Memory B cell (primary cell): ENCODE measurements at regions not wholly inside any gene's neighbourhood (a gene's known extent, or its start where the extent isn't known, plus 50 kb on each side); places are given as distances from the start of the nearest gene placed in this dataset.

Experiments used
- ATAC-seq: fragments of 150-1000 bp; cut with Tn5 transposase; 2 replicates; pipeline ENCODE4 v1.10.0; 2021; ENCODE audit warnings: low read depth, mild to moderate bottlenecking, moderate library complexity
- DNase-seq, 2 donors: peaks; one replicate each; pipeline ENCODE4 v3.0.0; 2022; ENCODE audit warnings: low spot score in 2 of 2
- H3K27ac Mint-ChIP-seq: one replicate; pipeline ENCODE4 v1.8.0; 2022; ENCODE audit warnings: mild to moderate bottlenecking, moderate library complexity, mixed read lengths
- H3K27me3 Mint-ChIP-seq: one replicate; pipeline ENCODE4 v1.8.0; 2022; ENCODE audit warnings: mixed read lengths
- H3K36me3 Mint-ChIP-seq: one replicate; pipeline ENCODE4 v1.8.0; 2022; ENCODE audit warnings: mild to moderate bottlenecking, mixed read lengths
- H3K4me1 Mint-ChIP-seq: one replicate; pipeline ENCODE4 v1.8.0; 2022; ENCODE audit warnings: mixed read lengths
- H3K4me3 Mint-ChIP-seq: one replicate; pipeline ENCODE4 v1.8.0; 2022; ENCODE audit warnings: mild to moderate bottlenecking, moderate library complexity, mixed read lengths
- H3K9me3 Mint-ChIP-seq: one replicate; pipeline ENCODE4 v1.8.0; 2022; ENCODE audit warnings: mixed read lengths

DNA sequence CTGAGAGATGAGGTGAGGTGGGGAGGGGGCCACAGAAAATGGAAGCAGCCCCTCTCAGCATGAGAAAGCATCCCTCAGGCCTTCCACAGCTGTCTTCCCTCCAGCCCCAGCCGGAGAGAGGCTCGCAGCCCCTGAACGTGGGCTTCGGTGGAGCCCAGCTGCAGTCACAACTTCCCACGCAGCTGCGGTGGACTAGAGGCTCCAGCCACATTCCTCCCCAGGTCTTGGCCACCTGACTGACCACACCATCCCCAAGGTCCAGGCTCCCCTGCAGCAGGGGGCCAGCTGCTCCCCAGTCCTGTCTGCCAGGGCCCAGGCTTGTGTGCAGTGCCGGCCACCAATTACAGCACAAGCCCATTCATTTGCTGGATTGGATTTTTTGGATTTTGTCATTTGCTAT is 212.3 kb upstream of the BCOR start:
- Mint-ChIP-seq H3K9me3 (no peaks in the 10 kb centered on the region), H3K27me3 (peaks cover 2% of the 10 kb centered on the region), H3K4me1 (no peaks in the 10 kb centered on the region), H3K4me3 (no peak overlapping the region), H3K27ac (no peak overlapping the region), H3K36me3 (no peaks in the 10 kb centered on the region)
- DNase-seq (no peak), ATAC-seq (no peak)

DNA sequence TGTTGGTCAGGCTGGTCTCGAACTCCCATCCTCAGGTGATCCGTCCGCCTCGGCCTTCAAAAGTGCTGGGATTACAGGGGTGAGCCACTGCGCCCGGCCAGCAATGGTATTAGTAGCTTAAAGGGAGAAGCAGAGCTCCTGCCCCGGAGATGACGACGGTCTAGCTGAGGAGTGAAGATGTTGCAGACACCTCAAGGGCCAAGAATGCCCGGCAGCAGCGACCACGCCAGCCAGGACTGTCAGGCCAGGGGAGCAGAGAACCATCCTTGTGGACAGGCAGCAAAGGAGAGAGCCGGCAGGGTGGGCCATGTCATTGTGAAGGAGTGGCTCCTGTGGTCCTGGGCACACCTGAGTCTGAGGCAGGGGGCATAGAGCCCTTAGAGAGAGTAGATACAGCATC is 210.1 kb upstream of the BCOR start:
- DNase-seq (no peak), ATAC-seq (no peak)
- Mint-ChIP-seq H3K4me3 (no peak overlapping the region), H3K27me3 (peaks cover 2% of the 10 kb centered on the region), H3K4me1 (peaks cover 11% of the 10 kb centered on the region), H3K36me3 (no peaks in the 10 kb centered on the region), H3K27ac (no peak overlapping the region), H3K9me3 (peaks cover 2% of the 10 kb centered on the region)

DNA sequence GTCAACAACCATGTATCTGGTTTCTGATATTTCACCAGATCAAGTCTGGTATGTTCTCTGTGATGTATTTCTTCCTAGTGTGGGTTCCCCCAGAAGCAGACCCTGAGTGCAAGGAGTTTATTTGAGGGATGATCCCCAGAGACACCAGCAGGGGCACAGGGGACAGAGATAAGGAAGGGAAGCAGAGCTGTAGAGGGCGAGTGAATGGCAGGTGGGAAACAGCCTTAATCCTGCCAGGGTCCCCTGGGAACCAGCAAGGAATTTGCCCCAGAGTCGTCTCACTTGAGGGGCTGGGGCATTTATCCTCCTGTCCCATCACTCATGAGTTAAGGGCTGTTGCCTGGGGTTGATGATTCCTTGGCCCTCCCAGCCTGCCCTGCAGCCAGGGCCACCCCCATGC is 206.4 kb upstream of the BCOR start:
- Mint-ChIP-seq H3K4me1 (peaks cover 23% of the 10 kb centered on the region), H3K4me3 (no peak overlapping the region), H3K27ac (peak overlapping the region; percentile 72), H3K36me3 (no peaks in the 10 kb centered on the region), H3K27me3 (peaks cover 3% of the 10 kb centered on the region), H3K9me3 (peaks cover 2% of the 10 kb centered on the region)
- no peak for ATAC-seq
- DNase-seq = no peak

DNA sequence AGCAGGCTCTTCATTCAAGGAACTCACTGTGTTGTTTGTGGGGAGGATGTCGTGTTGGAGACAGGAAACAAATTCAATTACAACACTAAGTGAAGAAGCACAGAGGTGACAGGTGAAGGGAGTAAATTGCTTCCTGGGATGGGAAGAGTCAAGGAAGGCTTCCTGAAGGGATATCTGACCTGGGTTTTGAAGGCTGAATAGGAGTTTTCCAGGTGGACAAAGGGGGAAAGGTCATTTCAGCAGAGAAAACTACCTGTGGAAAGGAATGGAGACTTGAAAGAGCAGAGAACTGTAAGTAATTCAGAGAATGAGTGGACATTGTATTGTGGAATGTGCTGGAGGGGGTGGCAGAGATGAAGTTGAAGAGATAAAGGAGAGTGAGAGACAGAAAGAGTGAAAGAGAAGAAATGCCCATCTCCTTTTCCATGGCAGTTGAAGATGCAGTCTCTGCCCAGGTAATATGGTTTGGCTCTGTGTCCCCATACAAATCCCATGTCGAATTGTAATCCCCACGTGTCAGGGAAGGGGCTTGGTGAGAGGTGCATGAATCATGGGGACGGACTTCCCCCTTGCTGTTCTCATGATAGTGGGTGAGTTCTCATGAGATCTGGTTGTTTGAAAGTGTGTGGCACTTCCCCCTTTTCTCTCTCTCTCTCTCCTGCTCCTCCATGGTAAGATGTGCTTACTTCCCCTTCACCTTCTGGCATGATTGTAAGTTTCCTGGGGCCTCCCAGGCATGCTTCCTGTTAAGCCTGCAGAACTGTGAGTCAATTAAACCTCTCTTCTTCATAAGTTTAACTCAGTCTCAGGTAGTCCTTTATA is 205.7 kb upstream of the BCOR start:
- peaks cover 23% of the 10 kb centered on the region for H3K4me1 Mint-ChIP-seq
- H3K9me3 Mint-ChIP-seq = peaks cover 2% of the 10 kb centered on the region
- H3K4me3 Mint-ChIP-seq = no peak overlapping the region
- H3K27ac Mint-ChIP-seq = peak overlapping the region; percentile 72
- ATAC-seq (peak; percentile 59), DNase-seq (no peak)
- peaks cover 3% of the 10 kb centered on the region for H3K27me3 Mint-ChIP-seq
- H3K36me3 Mint-ChIP-seq = no peaks in the 10 kb centered on the region

DNA sequence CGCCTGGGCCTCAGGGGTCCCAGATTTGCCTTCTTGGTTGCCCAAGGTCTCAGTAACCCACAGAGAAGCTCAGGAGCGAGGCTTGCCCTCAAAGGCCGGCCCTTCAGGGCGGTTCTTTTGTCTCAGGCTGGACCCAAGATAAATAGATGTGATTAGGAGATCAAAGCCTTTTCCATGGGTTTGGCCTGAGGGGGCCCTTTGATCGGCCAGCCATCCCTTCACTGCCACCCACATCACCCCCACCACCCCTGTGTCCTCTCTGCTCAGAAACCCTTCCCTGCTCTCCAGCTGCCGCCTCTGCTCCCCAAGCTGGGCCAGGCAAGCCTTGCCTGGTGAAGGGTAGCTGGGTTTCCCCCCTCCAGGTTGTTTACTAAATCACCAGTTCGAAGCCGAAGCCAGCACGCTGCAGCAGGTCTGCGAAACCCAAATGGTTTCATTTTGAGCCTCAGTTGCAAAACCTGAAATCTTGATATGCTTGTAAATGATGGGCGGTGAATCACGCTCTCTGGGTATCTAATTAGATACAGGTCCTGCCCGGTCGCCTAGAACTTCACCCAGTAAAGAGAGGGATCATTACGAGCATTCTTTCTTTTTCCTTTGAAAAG is 202.6 kb upstream of the BCOR start:
- Mint-ChIP-seq H3K4me3 (peak overlapping the region; percentile 50), H3K4me1 (peaks cover 23% of the 10 kb centered on the region), H3K27ac (peak overlapping the region; percentile 62), H3K27me3 (peaks cover 3% of the 10 kb centered on the region), H3K36me3 (no peaks in the 10 kb centered on the region), H3K9me3 (peaks cover 2% of the 10 kb centered on the region)
- ATAC-seq (peak; percentile 42), DNase-seq (no peak)

DNA sequence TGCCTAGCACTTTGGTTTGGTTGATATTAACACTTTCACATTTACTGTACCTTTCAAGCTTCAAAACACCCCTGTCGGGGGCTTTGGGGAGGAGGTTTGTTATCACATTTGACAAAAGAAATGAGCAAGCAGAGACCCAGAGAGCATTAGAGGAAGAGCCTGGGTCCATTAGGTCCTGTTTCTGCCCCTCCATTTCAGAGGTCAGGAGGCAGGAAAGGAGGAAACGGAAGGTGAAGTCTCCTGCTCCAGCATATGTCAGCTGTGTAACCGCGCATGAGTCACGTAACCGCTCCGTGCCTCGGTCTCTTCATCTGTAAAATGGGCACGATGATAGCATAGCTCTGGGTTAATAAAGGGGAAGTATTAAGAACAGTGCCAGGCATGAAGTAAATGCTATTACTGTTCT is 201.9 kb upstream of the BCOR start:
- H3K27ac Mint-ChIP-seq = no peak overlapping the region
- H3K36me3 Mint-ChIP-seq = no peaks in the 10 kb centered on the region
- peak; percentile 61 for ATAC-seq
- H3K27me3 Mint-ChIP-seq = peaks cover 3% of the 10 kb centered on the region
- H3K4me1 Mint-ChIP-seq = peaks cover 23% of the 10 kb centered on the region
- H3K9me3 Mint-ChIP-seq = peaks cover 2% of the 10 kb centered on the region
- no peak for DNase-seq
- no peak overlapping the region for H3K4me3 Mint-ChIP-seq

DNA sequence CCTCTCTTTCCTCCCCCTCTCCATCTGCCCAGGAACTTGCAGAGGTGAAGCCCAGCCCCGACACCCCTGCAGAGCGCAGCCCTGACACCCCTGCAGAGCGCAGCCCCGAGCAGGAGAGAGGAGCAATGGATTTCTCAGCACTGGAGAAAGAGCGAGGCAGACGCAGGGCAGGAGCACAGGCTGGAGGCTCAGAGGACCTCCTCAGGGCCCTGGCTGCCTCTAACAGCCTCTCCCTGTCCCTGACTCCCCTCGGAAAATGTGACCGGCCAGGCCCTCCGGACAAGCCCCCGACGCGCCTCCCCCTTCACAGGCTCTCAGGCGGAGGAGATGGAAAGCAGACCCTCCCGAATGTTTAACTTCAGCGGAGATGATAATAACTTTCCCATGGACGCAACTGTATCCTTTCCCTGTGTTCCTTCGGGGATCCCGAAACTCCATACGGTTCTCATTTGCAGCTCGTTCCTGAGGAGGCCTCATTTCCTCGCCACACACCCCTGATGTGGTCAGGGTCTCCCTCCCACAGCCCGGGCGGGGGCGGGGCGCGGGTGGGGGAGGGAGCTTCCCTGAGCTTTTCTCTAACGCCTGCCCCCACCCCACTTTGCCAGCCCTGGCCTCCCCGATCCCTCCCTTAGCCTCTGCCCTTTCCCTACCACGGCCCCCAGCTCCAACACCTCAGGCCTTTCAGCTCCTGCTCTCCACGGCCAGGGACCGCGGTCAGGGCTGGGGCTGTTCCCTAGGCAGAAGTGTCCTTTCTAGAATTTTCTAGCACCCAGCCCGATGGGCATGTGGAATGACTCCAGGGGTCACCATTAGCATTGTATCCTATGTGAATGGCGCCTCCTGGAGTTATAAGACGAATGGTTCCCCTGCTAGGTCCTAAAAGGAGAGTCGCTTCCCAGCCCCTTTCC is 201.1 kb upstream of the BCOR start:
- no peak overlapping the region for H3K4me3 Mint-ChIP-seq
- ATAC-seq = no peak
- peaks cover 3% of the 10 kb centered on the region for H3K27me3 Mint-ChIP-seq
- H3K27ac Mint-ChIP-seq = no peak overlapping the region
- H3K36me3 Mint-ChIP-seq = no peaks in the 10 kb centered on the region
- H3K9me3 Mint-ChIP-seq = peaks cover 2% of the 10 kb centered on the region
- H3K4me1 Mint-ChIP-seq = peaks cover 20% of the 10 kb centered on the region
- no peak for DNase-seq

DNA sequence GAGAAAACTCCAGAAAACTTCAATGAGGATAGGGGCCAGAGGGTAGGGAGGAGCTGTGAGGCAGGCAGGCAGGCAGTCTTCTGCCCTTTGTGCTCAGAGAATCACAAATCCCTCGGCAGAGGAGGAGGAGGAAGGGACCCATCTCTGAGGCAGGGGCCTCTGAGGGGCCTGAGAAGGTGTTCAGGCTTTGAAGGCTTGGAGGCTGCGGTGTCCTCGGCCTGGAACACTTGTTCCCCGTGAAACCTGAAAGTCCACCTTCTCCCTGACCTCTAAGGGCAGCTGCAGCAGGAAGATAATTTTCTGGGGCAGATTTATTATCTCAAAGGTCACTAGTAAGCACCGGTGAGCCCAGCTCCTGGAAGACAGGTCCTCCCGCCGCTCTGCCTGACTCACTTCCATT is 200.3 kb upstream of the BCOR start:
- H3K36me3 Mint-ChIP-seq = no peaks in the 10 kb centered on the region
- no peak for DNase-seq
- H3K9me3 Mint-ChIP-seq = no peaks in the 10 kb centered on the region
- H3K4me1 Mint-ChIP-seq = peaks cover 12% of the 10 kb centered on the region
- H3K4me3 Mint-ChIP-seq = no peak overlapping the region
- ATAC-seq = no peak
- peaks cover 3% of the 10 kb centered on the region for H3K27me3 Mint-ChIP-seq
- H3K27ac Mint-ChIP-seq = no peak overlapping the region

DNA sequence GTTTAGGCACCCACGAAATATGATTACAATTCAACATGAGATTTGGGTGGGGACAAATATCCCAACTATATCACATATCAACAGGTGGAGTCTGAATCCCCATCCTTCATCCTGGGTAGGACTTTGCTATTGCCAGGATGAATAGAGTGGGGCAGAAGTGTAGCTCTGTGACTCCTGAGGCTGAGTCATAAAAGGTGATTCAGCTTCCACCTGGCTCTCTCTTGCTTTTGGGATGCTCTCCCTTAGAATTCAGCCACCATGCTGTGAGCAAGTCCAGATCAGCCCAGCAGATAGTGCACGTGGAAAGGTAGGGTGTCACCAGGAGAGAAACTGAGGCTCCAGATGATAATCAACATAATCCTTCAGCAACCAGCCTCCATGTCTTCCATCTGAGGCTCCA is 193.8 kb upstream of the BCOR start:
- Mint-ChIP-seq H3K4me1 (no peaks in the 10 kb centered on the region), H3K27ac (no peak overlapping the region), H3K4me3 (no peak overlapping the region), H3K27me3 (no peaks in the 10 kb centered on the region), H3K9me3 (no peaks in the 10 kb centered on the region), H3K36me3 (no peaks in the 10 kb centered on the region)
- no peak for DNase-seq
- ATAC-seq = no peak

DNA sequence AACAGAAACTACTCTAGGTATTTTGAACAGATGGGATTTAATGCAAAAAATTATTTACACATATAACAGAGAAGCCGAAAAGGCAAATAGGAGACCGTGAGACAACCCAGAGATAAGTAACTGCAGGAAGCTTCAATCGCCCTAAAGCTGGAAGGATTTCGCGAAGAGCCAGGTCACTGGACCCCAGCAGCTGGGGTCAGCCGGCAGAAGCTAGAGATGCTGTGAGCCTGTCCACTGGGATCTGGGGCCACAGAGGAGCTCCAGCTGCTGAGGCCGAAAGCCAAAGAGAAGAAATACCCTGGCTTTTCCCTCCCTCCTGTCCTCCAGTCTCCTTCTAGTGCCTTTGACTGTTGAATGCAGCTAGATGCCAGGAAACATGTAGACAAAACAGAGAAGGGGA is 192.8 kb upstream of the BCOR start:
- no peaks in the 10 kb centered on the region for H3K27me3 Mint-ChIP-seq
- H3K9me3 Mint-ChIP-seq = no peaks in the 10 kb centered on the region
- no peaks in the 10 kb centered on the region for H3K4me1 Mint-ChIP-seq
- H3K27ac Mint-ChIP-seq = no peak overlapping the region
- no peak for ATAC-seq
- H3K4me3 Mint-ChIP-seq = no peak overlapping the region
- H3K36me3 Mint-ChIP-seq = no peaks in the 10 kb centered on the region
- DNase-seq = no peak

DNA sequence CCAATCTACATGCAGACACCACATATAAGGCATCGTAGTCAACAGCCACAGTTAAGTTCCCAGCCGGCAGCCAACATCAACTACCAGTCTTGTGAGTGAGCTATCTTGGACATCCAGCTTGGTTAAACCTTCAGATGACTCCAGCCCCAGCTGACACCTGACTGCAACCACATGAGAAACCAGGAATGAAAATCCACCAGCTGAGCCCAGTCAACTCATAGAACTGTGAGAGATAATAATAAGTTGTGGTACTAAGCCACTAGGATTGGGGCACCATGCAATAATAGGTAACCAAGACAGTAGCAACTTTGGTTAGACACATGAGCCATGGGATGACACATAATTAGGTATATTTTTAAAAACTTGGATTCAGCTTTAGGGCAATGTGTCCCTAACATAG is 188.1 kb upstream of the BCOR start:
- H3K27me3 Mint-ChIP-seq = no peaks in the 10 kb centered on the region
- no peak overlapping the region for H3K27ac Mint-ChIP-seq
- DNase-seq (no peak), ATAC-seq (no peak)
- peaks cover 3% of the 10 kb centered on the region for H3K9me3 Mint-ChIP-seq
- peaks cover 2% of the 10 kb centered on the region for H3K36me3 Mint-ChIP-seq
- no peak overlapping the region for H3K4me3 Mint-ChIP-seq
- H3K4me1 Mint-ChIP-seq = peaks cover 9% of the 10 kb centered on the region

DNA sequence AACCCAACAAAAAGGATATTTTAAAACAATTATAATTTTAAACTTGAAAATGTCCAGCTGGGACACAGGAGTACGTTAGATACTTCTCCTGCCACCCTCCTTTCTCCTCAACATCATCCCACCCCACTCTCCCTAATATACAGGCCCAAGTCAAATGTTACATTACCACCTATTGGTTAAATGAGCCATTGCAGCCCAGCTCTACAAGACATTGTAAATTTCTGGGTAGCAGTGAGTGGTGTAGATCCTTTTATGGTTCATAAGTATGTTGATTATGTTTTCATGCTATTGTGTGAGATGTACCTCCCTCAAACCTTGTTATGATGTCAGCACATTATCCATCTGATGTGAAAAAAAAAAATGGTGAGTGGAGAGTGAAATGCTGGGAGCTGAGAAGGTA is 187.1 kb upstream of the BCOR start:
- DNase-seq (no peak), ATAC-seq (no peak)
- Mint-ChIP-seq H3K4me3 (no peak overlapping the region), H3K36me3 (peaks cover 2% of the 10 kb centered on the region), H3K9me3 (peaks cover 3% of the 10 kb centered on the region), H3K27ac (no peak overlapping the region), H3K4me1 (peaks cover 9% of the 10 kb centered on the region), H3K27me3 (no peaks in the 10 kb centered on the region)

DNA sequence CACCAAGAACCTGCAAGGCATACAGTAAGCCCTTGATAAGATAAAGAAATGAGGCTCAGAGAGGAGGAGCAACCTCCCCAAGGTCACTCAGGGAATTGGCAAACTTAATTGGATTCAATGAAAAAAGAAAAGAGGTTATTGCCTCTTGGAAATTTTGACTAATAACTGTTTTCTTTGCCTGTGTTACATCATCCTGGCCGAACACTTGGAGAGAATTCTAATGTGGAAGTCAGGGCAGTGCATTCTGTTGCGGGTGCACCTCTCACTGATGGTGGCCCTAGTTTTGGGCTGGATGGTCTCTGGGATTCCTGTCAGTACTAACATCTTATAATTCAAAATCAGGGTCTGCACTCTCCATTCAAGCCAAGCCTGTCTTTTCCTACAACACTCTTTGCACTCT is 186.2 kb upstream of the BCOR start:
- DNase-seq (no peak), ATAC-seq (no peak)
- H3K27me3 Mint-ChIP-seq = no peaks in the 10 kb centered on the region
- H3K36me3 Mint-ChIP-seq = peaks cover 2% of the 10 kb centered on the region
- no peak overlapping the region for H3K27ac Mint-ChIP-seq
- H3K9me3 Mint-ChIP-seq = peaks cover 3% of the 10 kb centered on the region
- peaks cover 9% of the 10 kb centered on the region for H3K4me1 Mint-ChIP-seq
- H3K4me3 Mint-ChIP-seq = no peak overlapping the region

DNA sequence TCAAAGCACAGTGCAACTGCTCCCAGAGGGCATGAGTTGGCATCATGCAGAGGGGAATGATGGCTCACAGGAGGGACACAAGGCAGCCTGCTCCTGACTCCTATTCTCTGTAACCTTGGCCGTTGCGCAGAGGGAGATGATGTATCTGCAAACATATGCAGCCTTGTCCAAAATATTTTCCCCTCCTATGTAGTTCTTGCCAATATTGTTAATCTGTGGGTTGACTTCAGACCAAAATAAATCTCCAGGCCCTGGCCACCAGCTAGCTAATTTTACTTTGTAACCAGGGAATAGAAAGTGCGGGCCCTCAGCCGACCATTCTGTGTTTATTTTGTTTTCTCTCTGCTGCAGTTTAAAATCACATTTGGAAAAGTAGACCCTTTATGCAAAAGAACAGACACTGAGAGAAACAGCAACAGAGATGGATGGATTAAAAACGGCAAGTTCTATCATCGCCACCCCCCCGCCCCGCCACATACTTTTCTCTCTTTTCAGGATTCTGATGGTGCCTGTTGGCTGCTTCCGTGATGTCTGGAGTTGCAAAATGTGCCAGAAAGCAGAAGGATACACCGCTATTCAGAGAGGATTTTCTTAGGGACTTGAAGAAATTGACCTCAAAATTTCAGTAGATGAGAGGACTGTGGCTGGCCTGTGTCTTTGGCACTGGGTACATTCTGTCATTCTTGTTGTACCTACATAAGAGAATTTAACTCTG is 185.3 kb upstream of the BCOR start:
- no peak for DNase-seq
- Mint-ChIP-seq H3K4me3 (no peak overlapping the region), H3K27ac (no peak overlapping the region), H3K9me3 (peaks cover 3% of the 10 kb centered on the region), H3K27me3 (no peaks in the 10 kb centered on the region), H3K36me3 (peaks cover 2% of the 10 kb centered on the region), H3K4me1 (peaks cover 9% of the 10 kb centered on the region)
- no peak for ATAC-seq
